DMS53 treated with DMSO at 0.1 percent for 48 hours (cell line): ENCODE measurements at regions not wholly inside any gene's neighbourhood (a gene's known extent, or its start where the extent isn't known, plus 50 kb on each side); places are given as distances from the start of the nearest gene placed in this dataset.
"Not testable (repeated sequence)": the region's sequence is repeated elsewhere in the genome, so short reads cannot be mapped to it uniquely, and the experiment has no call there.

Source experiments
- DNase-seq: peaks from one replicate; lab custom pipeline; 2025; ENCODE audit not compliant: unreplicated experiment; lab: John Stamatoyannopoulos, UW

GRCh38 chr15:53218666-53219580, 428.8 kb upstream of the ONECUT1 start:
- DNase-seq: no peak

- DNase-seq: no peak
These were observed 425.9 kb upstream of the ONECUT1 start for GRCh38 chr15:53216036-53216435.

- DNase-seq: no peak
These were observed 423.2 kb upstream of the ONECUT1 start for GRCh38 chr15:53213336-53213735.

GRCh38 chr15:53212785-53213184, 422.6 kb upstream of the ONECUT1 start:
- DNase-seq: no peak

- no peak for DNase-seq
These were observed 420.5 kb upstream of the ONECUT1 start for GRCh38 chr15:53210653-53211052.

- DNase-seq: no peak
These were observed 419.4 kb upstream of the ONECUT1 start for GRCh38 chr15:53209396-53210042.

- no peak for DNase-seq
These were observed 418.6 kb upstream of the ONECUT1 start for GRCh38 chr15:53208751-53209150.

- DNase-seq: no peak
These were observed 413.3 kb upstream of the ONECUT1 start for GRCh38 chr15:53203454-53203853.

GRCh38 chr15:53202876-53203275, 412.7 kb upstream of the ONECUT1 start:
- no peak for DNase-seq

GRCh38 chr15:53197426-53197839, 407.3 kb upstream of the ONECUT1 start:
- DNase-seq: peak; percentile 52

GRCh38 chr15:53196788-53197187, 406.7 kb upstream of the ONECUT1 start:
- DNase-seq: no peak

- no peak for DNase-seq
These were observed 406.1 kb upstream of the ONECUT1 start for GRCh38 chr15:53196242-53196641.

- DNase-seq: no peak
These were observed 403.0 kb upstream of the ONECUT1 start for GRCh38 chr15:53193149-53193548.

- DNase-seq: no peak
These were observed 399.7 kb upstream of the ONECUT1 start for GRCh38 chr15:53189860-53190259.

- not testable (repeated sequence) for DNase-seq
These were observed 393.3 kb upstream of the ONECUT1 start for GRCh38 chr15:53183449-53183848.

- no peak for DNase-seq
These were observed 381.4 kb upstream of the ONECUT1 start for GRCh38 chr15:53171571-53171970.

- DNase-seq: no peak
These were observed 376.6 kb upstream of the ONECUT1 start for GRCh38 chr15:53166684-53167201.

- DNase-seq: no peak
These were observed 376.0 kb upstream of the ONECUT1 start for GRCh38 chr15:53165988-53166683.

- DNase-seq: no peak
These were observed 370.1 kb upstream of the ONECUT1 start for GRCh38 chr15:53160092-53160704.

GRCh38 chr15:53159458-53159857, 369.3 kb upstream of the ONECUT1 start:
- DNase-seq: no peak

GRCh38 chr15:53158995-53159394, 368.9 kb upstream of the ONECUT1 start:
- no peak for DNase-seq
